Pancreas (tissue), 10 donors: ENCODE measurements at regions not wholly inside any gene's neighbourhood (a gene's known extent, or its start where the extent isn't known, plus 50 kb on each side); places are given as distances from the start of the nearest gene placed in this dataset.
A peak's percentile ranks its signal among the peaks of the same experiment; 100 is the strongest.
"Not testable (repeated sequence)": the region's sequence is repeated elsewhere in the genome, so short reads cannot be mapped to it uniquely, and the experiment has no call there.

Experiments
- ATAC-seq, 4 donors: fragments of 200-7000 bp; cut with Tn5 transposase; one replicate each; pipeline versions ENCODE4 v1.8.0 to v1.9.1; 2020; ENCODE audit warnings: mild to moderate bottlenecking in 4 of 4, moderate library complexity in 4 of 4
- DNase-seq, 6 donors: peaks; one replicate each; pipeline ENCODE4 v3.0.0-alpha.2; 2020
- FAIRE-seq: peaks from 2 replicates; lab custom pipeline; 2012; peaks lifted over from hg19 to GRCh38; lab: Jason Lieb, UNC
- H3K27ac ChIP-seq, 4 donors: fragments of 200-600 bp; sonication (generic); 1 replicate in 3 of 4; 2 replicates in 1 of 4; pipeline versions ENCODE4 v1.5.0 to v1.8.0; 2020
- H3K27me3 ChIP-seq, 4 donors: fragments of 200-600 bp; one replicate each; pipeline ENCODE4 v1.8.0; 2021
- H3K36me3 ChIP-seq, 3 donors: fragments of 200-600 bp; sonication (generic) in 1 of 3; one replicate each; pipeline versions ENCODE4 v1.5.0 to v1.8.0; 2020 to 2021
- H3K4me1 ChIP-seq, 3 donors: fragments of 200-600 bp; one replicate each; pipeline ENCODE4 v1.8.0; 2021
- H3K4me3 ChIP-seq, 4 donors: fragments of 200-600 bp; sonication (generic) in 2 of 4; one replicate each; pipeline versions ENCODE4 v1.5.0 to v1.8.0; 2020 to 2021
- H3K9me3 ChIP-seq, 4 donors: fragments of 200-600 bp; one replicate each; pipeline ENCODE4 v1.8.0; 2021
- WGBS, 2 donors: extraction: QIAGEN DNeasy Blood & Tissue Kit; methylation state at CpG; one replicate each; pipeline ENCODE4 v1.1.7; 2013; 5-methylcytosine and 5-hydroxymethylcytosine counted together
- intact Hi-C, 3 donors: fragments of 100-400 bp; cut with DNase I; formaldehyde crosslinking; loops; one replicate each; pipeline versions ENCODE4 v1.11.1 to v1.14.2; 2022
- TF ChIP-seq, protein P1 (sequence below), 4 donors: fragments of 200-600 bp; sonication (generic) in 3 of 4; IDR thresholded peaks; one replicate each; pipeline versions ENCODE4 v1.5.0 to v1.8.0; 2021; ENCODE audit warnings: antibody characterized with exemption in 4 of 4
- donor health status: healthy with polysubstance abuse.
- donor health status: DM: no; HTN: no; CAD: no; lungs with moderate emphysema.
- donor health status: DM: no; HTN: no; CAD: no.
- donor health status: control.
- donor health status: control.
- donor health status: Bipolar disorder and iron deficiency.
- donor health status: DM: yes; HTN: yes; CAD: no.
- donor health status: DM: no; HTN: no; CAD: no.
- donor health status: DM: no; HTN: no; CAD: no.
- donor health status: DM: yes; HTN: yes; CAD: no.

GRCh38 chr11:29446132-29446531 lies 570.7 kb downstream of the KCNA4 start:
- TF ChIP-seq, protein P1, sequence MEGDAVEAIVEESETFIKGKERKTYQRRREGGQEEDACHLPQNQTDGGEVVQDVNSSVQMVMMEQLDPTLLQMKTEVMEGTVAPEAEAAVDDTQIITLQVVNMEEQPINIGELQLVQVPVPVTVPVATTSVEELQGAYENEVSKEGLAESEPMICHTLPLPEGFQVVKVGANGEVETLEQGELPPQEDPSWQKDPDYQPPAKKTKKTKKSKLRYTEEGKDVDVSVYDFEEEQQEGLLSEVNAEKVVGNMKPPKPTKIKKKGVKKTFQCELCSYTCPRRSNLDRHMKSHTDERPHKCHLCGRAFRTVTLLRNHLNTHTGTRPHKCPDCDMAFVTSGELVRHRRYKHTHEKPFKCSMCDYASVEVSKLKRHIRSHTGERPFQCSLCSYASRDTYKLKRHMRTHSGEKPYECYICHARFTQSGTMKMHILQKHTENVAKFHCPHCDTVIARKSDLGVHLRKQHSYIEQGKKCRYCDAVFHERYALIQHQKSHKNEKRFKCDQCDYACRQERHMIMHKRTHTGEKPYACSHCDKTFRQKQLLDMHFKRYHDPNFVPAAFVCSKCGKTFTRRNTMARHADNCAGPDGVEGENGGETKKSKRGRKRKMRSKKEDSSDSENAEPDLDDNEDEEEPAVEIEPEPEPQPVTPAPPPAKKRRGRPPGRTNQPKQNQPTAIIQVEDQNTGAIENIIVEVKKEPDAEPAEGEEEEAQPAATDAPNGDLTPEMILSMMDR (IDR thresholded peaks at IDR 0.05), result no peak
- H3K4me1 ChIP-seq, result no peaks in the 10 kb centered on the region
- no peak overlapping the region for H3K27ac ChIP-seq
- no peaks in the 10 kb centered on the region for H3K36me3 ChIP-seq
- 86 to 90% methylated on average over 7 of the region's 7 CpGs for WGBS, 2 donors
- intact Hi-C loops, result no loop called here
- ATAC-seq, result no peak
- H3K27me3 ChIP-seq, result no peaks in the 10 kb centered on the region
- FAIRE-seq, result no peak
- H3K4me3 ChIP-seq, result no peak overlapping the region
- no peak for DNase-seq
- H3K9me3 ChIP-seq, result no peaks in the 10 kb centered on the region

- intact Hi-C loops, H3K4me1 ChIP-seq, DNase-seq, H3K4me3 ChIP-seq, ATAC-seq, H3K27ac ChIP-seq, H3K36me3 ChIP-seq, FAIRE-seq, H3K27me3 ChIP-seq, H3K9me3 ChIP-seq: not testable (repeated sequence)
- 70 to 84% methylated on average over 3 of the region's 3 CpGs for WGBS, 2 donors
Measured at GRCh38 chr11:29445191-29445590, 571.6 kb downstream of the KCNA4 start.

DNA sequence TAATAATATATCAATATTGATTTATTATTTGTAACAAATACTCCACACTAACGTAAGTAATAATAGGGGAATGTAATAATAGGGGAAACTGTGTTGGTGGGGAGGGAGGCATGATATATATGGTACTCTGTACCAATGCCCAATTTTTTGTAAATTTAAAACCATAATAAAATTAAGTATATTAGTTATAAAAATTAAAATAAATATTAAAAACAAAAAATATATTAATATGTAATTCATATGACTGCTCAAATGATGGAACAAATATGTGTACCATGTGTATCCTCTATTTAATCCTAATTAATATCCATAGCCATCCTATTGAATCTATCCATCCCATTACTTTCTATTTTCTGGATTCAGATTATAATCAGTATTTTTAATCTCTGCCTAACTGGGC lies 578.0 kb downstream of the KCNA4 start:
- Histone ChIP-seq H3K9me3 (no peaks in the 10 kb centered on the region), H3K27ac (no peak overlapping the region), H3K4me1 (no peaks in the 10 kb centered on the region), H3K36me3 (no peaks in the 10 kb centered on the region), H3K4me3 (no peak overlapping the region), H3K27me3 (no peaks in the 10 kb centered on the region)
- no peak for ATAC-seq
- TF ChIP-seq, protein P1 (IDR thresholded peaks at IDR 0.05), result no peak
- no peak for DNase-seq
- WGBS, 2 donors, result 82 to 88% methylated on average over 1 of the region's 1 CpG
- no peak for FAIRE-seq
- intact Hi-C loops, result loop anchor here in 1 of 3 donors (10.0 kb wide), 1 partner anchor 1476 kb away; no protein-coding TSS in a partner anchor

DNA sequence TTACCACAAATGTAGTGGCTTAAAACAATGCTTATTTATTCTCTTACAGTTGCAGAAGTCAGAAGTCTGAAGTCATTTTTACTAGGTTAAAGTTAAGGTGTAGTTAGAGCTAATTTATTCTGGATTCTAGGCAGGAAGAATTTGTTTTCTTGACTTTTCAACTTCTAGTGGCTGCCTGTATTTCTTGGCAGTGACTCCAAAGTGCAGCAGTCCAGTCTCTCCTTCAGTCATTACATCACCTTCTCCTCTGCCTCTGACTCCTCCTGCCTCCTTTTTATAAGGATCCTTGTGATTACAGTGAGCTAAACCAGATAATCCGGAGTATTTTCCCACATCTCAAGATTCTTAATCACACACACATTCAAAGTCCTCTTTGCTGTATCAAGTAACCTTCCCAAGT lies 581.4 kb downstream of the KCNA4 start:
- H3K4me3 ChIP-seq, result no peak overlapping the region
- no peak for DNase-seq
- no peaks in the 10 kb centered on the region for H3K4me1 ChIP-seq
- no peaks in the 10 kb centered on the region for H3K27me3 ChIP-seq
- intact Hi-C loops, result loop anchor here in 1 of 3 donors (10.0 kb wide), 1 partner anchor 1479 kb away; no protein-coding TSS in a partner anchor
- 43 to 60% methylated on average over 1 of the region's 1 CpG for WGBS, 2 donors
- H3K9me3 ChIP-seq, result no peaks in the 10 kb centered on the region
- ATAC-seq, result no peak
- H3K36me3 ChIP-seq, result no peaks in the 10 kb centered on the region
- no peak overlapping the region for H3K27ac ChIP-seq
- TF ChIP-seq, protein P1 (IDR thresholded peaks at IDR 0.05), result no peak
- FAIRE-seq, result no peak

DNA sequence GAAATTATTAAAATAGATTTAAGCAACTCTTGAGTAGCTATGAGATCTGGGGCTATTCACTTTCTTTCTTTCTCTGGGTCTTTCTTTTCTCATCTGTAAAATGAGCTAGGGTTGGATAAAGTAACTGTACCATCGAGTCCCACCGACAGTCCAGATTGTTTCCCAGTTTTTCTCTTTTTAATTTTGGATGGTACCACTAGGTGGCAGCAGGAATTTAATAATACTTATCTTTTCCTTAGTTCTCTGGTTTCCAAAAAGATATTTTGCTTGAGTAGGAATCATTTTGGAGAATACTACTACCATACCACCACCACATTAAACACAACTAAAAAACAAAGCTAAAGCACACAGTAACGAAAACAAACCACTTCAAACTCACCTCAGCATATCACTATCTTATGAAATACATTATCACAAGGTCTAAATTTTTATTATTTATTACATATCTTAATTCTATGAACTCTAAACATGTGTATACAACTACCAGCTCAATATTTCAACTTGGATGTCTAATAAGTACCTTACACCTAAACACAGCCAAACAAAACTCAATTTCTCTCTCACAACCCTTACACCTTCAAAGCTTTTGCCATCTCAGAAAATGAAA lies 584.0 kb downstream of the KCNA4 start:
- 12% methylated on average over 3 of the region's 3 CpGs for WGBS, 2 donors
- Histone ChIP-seq H3K36me3 (no peaks in the 10 kb centered on the region), H3K4me1 (no peaks in the 10 kb centered on the region), H3K9me3 (no peaks in the 10 kb centered on the region), H3K27me3 (no peaks in the 10 kb centered on the region), H3K27ac (no peak overlapping the region), H3K4me3 (no peak overlapping the region)
- intact Hi-C loops, result loop anchor here in 1 of 3 donors (10.0 kb wide), 1 partner anchor 1482 kb away; no protein-coding TSS in a partner anchor
- peak; percentile 43 for FAIRE-seq
- ATAC-seq, result no peak
- no peak for DNase-seq
- TF ChIP-seq, protein P1 (IDR thresholded peaks at IDR 0.05), result peak; percentile 15 to 41 (median 32)
